Epithelial cell of esophagus (primary cell): ENCODE measurements at regions not wholly inside any gene's neighbourhood (a gene's known extent, or its start where the extent isn't known, plus 50 kb on each side); places are given as distances from the start of the nearest gene placed in this dataset.

Experiments
- DNase-seq: peaks from one replicate; pipeline ENCODE4 v3.0.0; 2010; ENCODE audit warnings: low read depth
- H3K4me3 ChIP-seq: 2 replicates; pipeline ENCODE4 v1.5.1; 2011; ENCODE audit warnings: mild to moderate bottlenecking, low read length, control low read depth
- CTCF ChIP-seq: IDR thresholded peaks from 2 replicates; pipeline ENCODE4 v1.5.1; 2011; ENCODE audit warnings: low read depth, mild to moderate bottlenecking, low read length, control low read depth, inconsistent platforms; ENCODE audit not compliant: insufficient read depth; ENCODE audit errors: missing control alignments

- H3K4me3 ChIP-seq: no peak overlapping the region
- no peak for TF ChIP-seq CTCF
- DNase-seq: no peak
Measured at GRCh38 chr18:39340418-39340817, 1774.8 kb upstream of the CELF4 start.

GRCh38 chr18:39329496-39330275 is 1764.1 kb upstream of the CELF4 start:
- DNase-seq: no peak

GRCh38 chr18:39326772-39327171 is 1761.2 kb upstream of the CELF4 start:
- H3K4me3 ChIP-seq: no peak overlapping the region
- TF ChIP-seq CTCF: no peak
- no peak for DNase-seq

More at GRCh38 chr18:39329496-39330275, 1764.1 kb upstream of the CELF4 start:
- no peak for TF ChIP-seq CTCF
- no peak overlapping the region for H3K4me3 ChIP-seq

- TF ChIP-seq CTCF: no peak
- DNase-seq: no peak
- no peak overlapping the region for H3K4me3 ChIP-seq
Measured at GRCh38 chr18:39325973-39326372, 1760.4 kb upstream of the CELF4 start.

- TF ChIP-seq CTCF: no peak
- DNase-seq: no peak
Measured at GRCh38 chr18:39319141-39319540, 1753.5 kb upstream of the CELF4 start.

GRCh38 chr18:39318462-39318861 is 1752.9 kb upstream of the CELF4 start:
- no peak for TF ChIP-seq CTCF
- DNase-seq: peak; percentile 24

More at GRCh38 chr18:39319141-39319540, 1753.5 kb upstream of the CELF4 start:
- no peak overlapping the region for H3K4me3 ChIP-seq

GRCh38 chr18:39318008-39318407 is 1752.4 kb upstream of the CELF4 start:
- no peak for DNase-seq
- H3K4me3 ChIP-seq: no peak overlapping the region
- no peak for TF ChIP-seq CTCF

More at GRCh38 chr18:39318462-39318861, 1752.9 kb upstream of the CELF4 start:
- H3K4me3 ChIP-seq: no peak overlapping the region
